Endodermal cell (in vitro differentiated cells): ENCODE measurements at regions not wholly inside any gene's neighbourhood (a gene's known extent, or its start where the extent isn't known, plus 50 kb on each side); places are given as distances from the start of the nearest gene placed in this dataset.
A peak's percentile ranks its signal among the peaks of the same experiment; 100 is the strongest.

Source experiments
- DNase-seq: peaks from one replicate; pipeline ENCODE4 v3.0.0-alpha.2; 2017
- H3K27ac ChIP-seq: 2 replicates; pipeline ENCODE4 v1.5.1; 2013; ENCODE audit warnings: mild to moderate bottlenecking, low read depth, low read length, moderate library complexity
- H3K27me3 ChIP-seq: 2 replicates; pipeline ENCODE4 v1.6.1; 2013; ENCODE audit warnings: mild to moderate bottlenecking, low read length, moderate library complexity; ENCODE audit not compliant: insufficient read depth, control insufficient read depth, poor library complexity, severe bottlenecking
- H3K36me3 ChIP-seq: 2 replicates; pipeline ENCODE4 v1.7.0; 2013; ENCODE audit warnings: mild to moderate bottlenecking, low read length, moderate library complexity; ENCODE audit not compliant: control insufficient read depth, insufficient read depth
- H3K4me1 ChIP-seq: one replicate; pipeline ENCODE4 v1.7.0; 2013; ENCODE audit warnings: low read length; ENCODE audit not compliant: control insufficient read depth, insufficient read depth
- H3K4me3 ChIP-seq: 2 replicates; pipeline ENCODE4 v1.5.1; 2013; ENCODE audit warnings: mild to moderate bottlenecking, low read length, moderate library complexity
- H3K9ac ChIP-seq: 2 replicates; pipeline ENCODE4 v1.6.1; 2013; ENCODE audit warnings: mild to moderate bottlenecking, low read length, moderate library complexity; ENCODE audit not compliant: poor library complexity, severe bottlenecking; ENCODE audit errors: extremely low read depth
- H3K9me3 ChIP-seq: 2 replicates; pipeline ENCODE4 v1.6.1; 2013; ENCODE audit warnings: mild to moderate bottlenecking, low read length, moderate library complexity; ENCODE audit not compliant: control insufficient read depth
- H3K27ac Mint-ChIP-seq: 2 replicates; pipeline ENCODE4 v1.8.0; 2020; ENCODE audit warnings: mixed read lengths
- H3K27me3 Mint-ChIP-seq: 2 replicates; pipeline ENCODE4 v1.8.0; 2021; ENCODE audit warnings: mild to moderate bottlenecking, mixed read lengths; ENCODE audit not compliant: insufficient read depth
- H3K36me3 Mint-ChIP-seq: 2 replicates; pipeline ENCODE4 v1.8.0; 2020; ENCODE audit warnings: low read depth, mixed read lengths
- H3K4me1 Mint-ChIP-seq: 2 replicates; pipeline ENCODE4 v1.8.0; 2020; ENCODE audit warnings: mixed read lengths
- H3K4me3 Mint-ChIP-seq: 2 replicates; pipeline ENCODE4 v1.8.0; 2020; ENCODE audit warnings: mild to moderate bottlenecking, moderate library complexity, mixed read lengths
- H3K9me3 Mint-ChIP-seq: 2 replicates; pipeline ENCODE4 v1.8.0; 2020; ENCODE audit warnings: mild to moderate bottlenecking, mixed read lengths
- WGBS, 2 experiments: methylation state at CpG; one replicate each; pipeline versions ENCODE4 v1.1.5 to v1.1.7; 2013; ENCODE audit warnings: missing lambda C conversion rate in 2 of 2, mixed read lengths in 1 of 2; ENCODE audit not compliant: insufficient coverage in 1 of 2, insufficient read length in 1 of 2; 5-methylcytosine and 5-hydroxymethylcytosine counted together
- TF ChIP-seq, protein P1 (sequence below): fragments of 200-600 bp; sonication (generic); conservative IDR thresholded peaks from 2 replicates; pipeline ENCODE4 v1.5.0; 2021; ENCODE audit warnings: antibody characterized with exemption, mild to moderate bottlenecking

DNA sequence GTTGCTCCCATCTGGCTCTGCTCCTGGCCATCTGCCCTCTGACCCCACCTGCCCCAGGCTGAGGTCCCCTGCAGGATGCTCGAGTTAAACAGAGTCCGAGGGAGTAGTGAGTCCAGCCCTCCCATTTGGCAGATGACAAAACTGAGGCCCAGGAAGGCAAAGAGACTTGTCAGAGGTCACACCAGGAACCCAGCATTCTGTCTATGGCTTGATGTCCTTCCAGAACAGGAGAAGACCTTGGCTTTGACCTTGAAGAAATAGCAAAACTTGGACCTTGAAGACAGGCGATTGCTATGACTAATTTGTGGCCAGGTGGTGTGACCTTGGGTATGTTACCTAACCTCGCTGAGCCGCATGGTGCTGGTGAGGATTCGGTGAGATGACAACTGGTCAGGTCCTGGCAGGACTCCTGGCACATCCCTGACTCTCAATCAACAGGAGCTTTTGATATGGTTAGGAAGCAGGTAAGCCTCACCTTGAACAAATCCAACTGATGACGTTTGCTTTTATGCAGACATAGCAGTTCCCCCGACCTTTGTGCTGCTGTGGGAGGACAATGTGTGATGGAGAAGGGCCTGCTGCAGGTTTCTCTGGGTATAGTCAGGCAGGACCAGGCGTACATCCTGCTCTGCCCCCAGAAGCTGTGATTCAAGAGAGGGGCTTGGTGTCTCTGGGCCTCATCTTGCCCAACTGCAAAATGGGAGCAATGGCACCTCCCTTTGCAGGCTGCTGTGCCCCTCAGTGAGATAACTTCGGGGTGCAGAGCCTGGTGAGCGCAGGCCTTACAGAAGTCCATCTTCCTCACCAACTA, 198.7 kb downstream of the C9orf50 start:
- Mint-ChIP-seq H3K4me1 (peaks cover 3% of the 10 kb centered on the region), H3K4me3 (no peak overlapping the region), H3K27ac (no peak overlapping the region), H3K27me3 (peaks cover 8% of the 10 kb centered on the region), H3K9me3 (no peaks in the 10 kb centered on the region), H3K36me3 (no peaks in the 10 kb centered on the region)
- Histone ChIP-seq H3K4me3 (no peak overlapping the region), H3K9me3 (no peaks in the 10 kb centered on the region), H3K4me1 (no peaks in the 10 kb centered on the region), H3K36me3 (no peaks in the 10 kb centered on the region), H3K9ac (no peak overlapping the region), H3K27me3 (no peaks in the 10 kb centered on the region), H3K27ac (no peak overlapping the region)
- 88 to 93% methylated on average over 9 to 11 of the region's 11 CpGs for whole genome bisulfite sequencing, 2 experiments
- TF ChIP-seq, protein P1, sequence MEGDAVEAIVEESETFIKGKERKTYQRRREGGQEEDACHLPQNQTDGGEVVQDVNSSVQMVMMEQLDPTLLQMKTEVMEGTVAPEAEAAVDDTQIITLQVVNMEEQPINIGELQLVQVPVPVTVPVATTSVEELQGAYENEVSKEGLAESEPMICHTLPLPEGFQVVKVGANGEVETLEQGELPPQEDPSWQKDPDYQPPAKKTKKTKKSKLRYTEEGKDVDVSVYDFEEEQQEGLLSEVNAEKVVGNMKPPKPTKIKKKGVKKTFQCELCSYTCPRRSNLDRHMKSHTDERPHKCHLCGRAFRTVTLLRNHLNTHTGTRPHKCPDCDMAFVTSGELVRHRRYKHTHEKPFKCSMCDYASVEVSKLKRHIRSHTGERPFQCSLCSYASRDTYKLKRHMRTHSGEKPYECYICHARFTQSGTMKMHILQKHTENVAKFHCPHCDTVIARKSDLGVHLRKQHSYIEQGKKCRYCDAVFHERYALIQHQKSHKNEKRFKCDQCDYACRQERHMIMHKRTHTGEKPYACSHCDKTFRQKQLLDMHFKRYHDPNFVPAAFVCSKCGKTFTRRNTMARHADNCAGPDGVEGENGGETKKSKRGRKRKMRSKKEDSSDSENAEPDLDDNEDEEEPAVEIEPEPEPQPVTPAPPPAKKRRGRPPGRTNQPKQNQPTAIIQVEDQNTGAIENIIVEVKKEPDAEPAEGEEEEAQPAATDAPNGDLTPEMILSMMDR, result no peak
- no peak for DNase-seq

GRCh38 chr9:129421371-129421770, 199.5 kb downstream of the C9orf50 start:
- Histone ChIP-seq H3K27ac (peak overlapping the region; percentile 10), H3K4me1 (no peaks in the 10 kb centered on the region), H3K27me3 (no peaks in the 10 kb centered on the region), H3K36me3 (no peaks in the 10 kb centered on the region), H3K9me3 (no peaks in the 10 kb centered on the region), H3K9ac (no peak overlapping the region), H3K4me3 (no peak overlapping the region)
- WGBS, 2 experiments, result 92 to 99% methylated on average over 15 to 29 of the region's 29 CpGs
- no peak for DNase-seq
- H3K36me3 Mint-ChIP-seq, result no peaks in the 10 kb centered on the region
- H3K9me3 Mint-ChIP-seq, result no peaks in the 10 kb centered on the region
- TF ChIP-seq, protein P1, result no peak
- H3K27me3 Mint-ChIP-seq, result peaks cover 4% of the 10 kb centered on the region
- H3K4me3 Mint-ChIP-seq, result no peak overlapping the region
- H3K27ac Mint-ChIP-seq, result no peak overlapping the region
- peaks cover 7% of the 10 kb centered on the region for H3K4me1 Mint-ChIP-seq

GRCh38 chr9:129420721-129421120, 200.2 kb downstream of the C9orf50 start:
- no peak overlapping the region for H3K27ac Mint-ChIP-seq
- H3K4me1 Mint-ChIP-seq, result peaks cover 7% of the 10 kb centered on the region
- H3K4me3 ChIP-seq, result no peak overlapping the region
- no peak for DNase-seq
- no peaks in the 10 kb centered on the region for H3K36me3 ChIP-seq
- H3K9me3 ChIP-seq, result no peaks in the 10 kb centered on the region
- TF ChIP-seq, protein P1, result no peak
- H3K9ac ChIP-seq, result no peak overlapping the region
- 92 to 95% methylated on average over 7 to 10 of the region's 10 CpGs for WGBS, 2 experiments
- no peaks in the 10 kb centered on the region for H3K36me3 Mint-ChIP-seq
- no peak overlapping the region for H3K27ac ChIP-seq
- peaks cover 1% of the 10 kb centered on the region for H3K27me3 Mint-ChIP-seq
- H3K4me1 ChIP-seq, result no peaks in the 10 kb centered on the region
- H3K9me3 Mint-ChIP-seq, result no peaks in the 10 kb centered on the region
- H3K27me3 ChIP-seq, result no peaks in the 10 kb centered on the region
- no peak overlapping the region for H3K4me3 Mint-ChIP-seq
